CD14-positive monocyte (primary cell): ENCODE measurements at regions not wholly inside any gene's neighbourhood (a gene's known extent, or its start where the extent isn't known, plus 50 kb on each side); places are given as distances from the start of the nearest gene placed in this dataset.

Source experiments
- DNase-seq, 3 donors: peaks; one replicate each; pipeline ENCODE4 v3.0.0-alpha.2; 2011 to 2022
- H2AFZ ChIP-seq: 2 replicates; pipeline ENCODE4 v1.6.0; 2012; ENCODE audit warnings: mild to moderate bottlenecking, low read depth, low read length, inconsistent platforms; ENCODE audit not compliant: insufficient read depth, poor library complexity, severe bottlenecking
- H3K27ac ChIP-seq, 2 donors: 1 replicate in 1 of 2; 2 replicates in 1 of 2; pipeline ENCODE4 v1.5.1; 2012 to 2013; ENCODE audit warnings: low read length in 2 of 2, control low read depth in 1 of 2, inconsistent platforms in 1 of 2, low read depth in 1 of 2, mild to moderate bottlenecking in 1 of 2
- H3K27me3 ChIP-seq, 2 donors: one replicate each; pipeline versions ENCODE4 v1.6.0 to v1.6.1; 2011 to 2013; ENCODE audit warnings: low read length in 2 of 2; ENCODE audit not compliant: control insufficient read depth in 2 of 2, insufficient read depth in 2 of 2
- H3K36me3 ChIP-seq, 2 donors: replicated peaks in 1 of 2; 1 replicate in 1 of 2; 2 replicates in 1 of 2; pipeline versions ENCODE4 v1.5.1 to v1.6.1; 2012 to 2013; ENCODE audit warnings: low read length in 2 of 2, control low read depth in 1 of 2, inconsistent platforms in 1 of 2, mild to moderate bottlenecking in 1 of 2; ENCODE audit not compliant: insufficient read depth in 2 of 2, control insufficient read depth in 1 of 2
- H3K4me1 ChIP-seq, 2 donors: 1 replicate in 1 of 2; 2 replicates in 1 of 2; pipeline versions ENCODE4 v1.5.1 to v1.6.1; 2012 to 2013; ENCODE audit warnings: low read length in 2 of 2, control low read depth in 1 of 2, inconsistent platforms in 1 of 2, mild to moderate bottlenecking in 1 of 2, moderate library complexity in 1 of 2; ENCODE audit not compliant: insufficient read depth in 2 of 2, control insufficient read depth in 1 of 2
- H3K4me2 ChIP-seq: replicated peaks from 2 replicates; pipeline ENCODE3; 2012; ENCODE audit warnings: low read length, moderate library complexity, mild to moderate bottlenecking; ENCODE audit not compliant: poor library complexity, severe bottlenecking; ENCODE audit errors: extremely low read depth
- H3K4me3 ChIP-seq, 3 experiments: fragments of 200-600 bp in 1 of 3; sonication (generic) in 1 of 3; replicated peaks in 1 of 3; 1 replicate in 2 of 3; 2 replicates in 1 of 3; pipeline ENCODE4 v1.5.1; 2011 to 2013; ENCODE audit warnings: low read length in 3 of 3, mild to moderate bottlenecking in 3 of 3, control low read depth in 2 of 3, low read depth in 2 of 3, inconsistent platforms in 1 of 3, moderate library complexity in 1 of 3
- H3K79me2 ChIP-seq: 2 replicates; pipeline ENCODE4 v1.6.0; 2012; ENCODE audit warnings: mild to moderate bottlenecking, control low read depth, inconsistent platforms, low read length, moderate library complexity; ENCODE audit not compliant: insufficient read depth
- H3K9ac ChIP-seq: 2 replicates; pipeline ENCODE4 v1.6.0; 2017; ENCODE audit warnings: low read length, mild to moderate bottlenecking; ENCODE audit not compliant: insufficient read depth, poor library complexity, severe bottlenecking
- H3K9me3 ChIP-seq, 2 donors: replicated peaks in 1 of 2; 1 replicate in 1 of 2; 2 replicates in 1 of 2; pipeline versions ENCODE4 v1.5.1 to v1.6.1; 2012 to 2013; ENCODE audit warnings: low read length in 2 of 2, control low read depth in 1 of 2; ENCODE audit not compliant: control insufficient read depth in 1 of 2, insufficient read depth in 1 of 2
- H4K20me1 ChIP-seq: 2 replicates; pipeline ENCODE4 v1.6.0; 2012; ENCODE audit warnings: mild to moderate bottlenecking, low read length, control low read depth, moderate library complexity; ENCODE audit not compliant: insufficient read depth
- H3K27ac Mint-ChIP-seq, 7 donors: one replicate each; pipeline ENCODE4 v1.8.0; 2020; ENCODE audit warnings: mild to moderate bottlenecking in 7 of 7, mixed read lengths in 7 of 7, moderate library complexity in 6 of 7, inconsistent platforms in 2 of 7
- H3K27me3 Mint-ChIP-seq, 3 donors: one replicate each; pipeline ENCODE4 v1.8.0; 2021 to 2022; ENCODE audit warnings: low read depth in 3 of 3, mild to moderate bottlenecking in 3 of 3, mixed read lengths in 3 of 3, moderate library complexity in 3 of 3, inconsistent platforms in 1 of 3
- H3K36me3 Mint-ChIP-seq, 2 donors: one replicate each; pipeline ENCODE4 v1.8.0; 2020; ENCODE audit warnings: mixed read lengths in 2 of 2, inconsistent platforms in 1 of 2, mild to moderate bottlenecking in 1 of 2
- H3K4me1 Mint-ChIP-seq: one replicate; pipeline ENCODE4 v1.8.0; 2020; ENCODE audit warnings: mild to moderate bottlenecking, mixed read lengths
- H3K4me3 Mint-ChIP-seq, 2 donors: one replicate each; pipeline ENCODE4 v1.8.0; 2020; ENCODE audit warnings: mild to moderate bottlenecking in 2 of 2, mixed read lengths in 2 of 2, moderate library complexity in 1 of 2
- H3K9me3 Mint-ChIP-seq, 7 donors: one replicate each; pipeline ENCODE4 v1.8.0; 2020 to 2022; ENCODE audit warnings: mixed read lengths in 7 of 7, mild to moderate bottlenecking in 6 of 7, moderate library complexity in 6 of 7, inconsistent platforms in 2 of 7
- WGBS: methylation state at CpG from one replicate; pipeline ENCODE4 v1.1.5; 2013; ENCODE audit warnings: missing lambda C conversion rate; ENCODE audit not compliant: insufficient coverage; 5-methylcytosine and 5-hydroxymethylcytosine counted together
- intact Hi-C, 2 donors: fragments of 100-400 bp; cut with micrococcal nuclease; formaldehyde crosslinking; loops; one replicate each; pipeline versions ENCODE4 v1.15.0 to v1.15.1; 2023
- TF ChIP-seq, protein P1 (sequence below): fragments of 200-600 bp; IDR thresholded peaks from one replicate; pipeline ENCODE4 v1.8.0; 2022; ENCODE audit warnings: antibody characterized with exemption, mild to moderate bottlenecking

DNA sequence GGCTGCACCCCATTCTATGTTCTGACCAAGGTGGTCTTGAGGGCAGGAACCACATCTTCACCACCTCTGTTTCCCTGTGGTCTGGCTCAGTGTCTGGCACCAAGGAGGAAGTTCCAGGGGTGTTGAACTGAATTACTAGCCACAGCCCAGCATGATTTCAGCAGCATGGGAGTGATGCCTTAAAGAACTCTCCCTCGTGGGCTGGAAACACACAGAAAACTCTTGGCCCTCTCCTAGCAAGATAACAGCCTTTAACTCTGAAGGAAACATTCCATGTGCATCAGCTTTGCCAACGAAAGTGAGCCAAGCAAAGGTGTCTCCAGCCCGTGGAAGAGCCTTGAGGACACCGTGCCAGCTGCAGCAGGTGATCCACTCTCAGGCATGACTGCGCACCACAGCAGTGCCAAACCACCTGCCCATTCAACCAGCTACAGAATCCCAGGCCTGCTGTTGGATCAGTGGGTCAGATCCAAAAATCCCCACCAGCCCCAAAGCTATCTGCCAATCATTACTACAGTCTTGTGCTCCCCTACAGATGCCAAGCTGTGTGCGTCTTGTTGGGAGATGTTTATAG is 124.8 kb downstream of the TTC32 start:
- Histone ChIP-seq H4K20me1 (no peaks in the 10 kb centered on the region), H3K27ac (no peak overlapping the region), H3K9me3 (no peaks in the 10 kb centered on the region), H3K4me1 (no peaks in the 10 kb centered on the region), H3K79me2 (no peaks in the 10 kb centered on the region), H2AFZ (no peak overlapping the region), H3K36me3 (no peaks in the 10 kb centered on the region), H3K27me3 (no peaks in the 10 kb centered on the region), H3K4me3 (no peak overlapping the region), H3K4me2 (no peak overlapping the region), H3K9ac (no peak overlapping the region)
- no peaks in the 10 kb centered on the region for H3K36me3 Mint-ChIP-seq
- WGBS: 89% methylated on average over 5 of the region's 6 CpGs
- no peak overlapping the region for H3K4me3 Mint-ChIP-seq
- intact Hi-C loops: no loop called here
- H3K27me3 Mint-ChIP-seq: peaks cover 2 to 10% (median 6%) of the 10 kb centered on the region in 3 donors
- TF ChIP-seq, protein P1, sequence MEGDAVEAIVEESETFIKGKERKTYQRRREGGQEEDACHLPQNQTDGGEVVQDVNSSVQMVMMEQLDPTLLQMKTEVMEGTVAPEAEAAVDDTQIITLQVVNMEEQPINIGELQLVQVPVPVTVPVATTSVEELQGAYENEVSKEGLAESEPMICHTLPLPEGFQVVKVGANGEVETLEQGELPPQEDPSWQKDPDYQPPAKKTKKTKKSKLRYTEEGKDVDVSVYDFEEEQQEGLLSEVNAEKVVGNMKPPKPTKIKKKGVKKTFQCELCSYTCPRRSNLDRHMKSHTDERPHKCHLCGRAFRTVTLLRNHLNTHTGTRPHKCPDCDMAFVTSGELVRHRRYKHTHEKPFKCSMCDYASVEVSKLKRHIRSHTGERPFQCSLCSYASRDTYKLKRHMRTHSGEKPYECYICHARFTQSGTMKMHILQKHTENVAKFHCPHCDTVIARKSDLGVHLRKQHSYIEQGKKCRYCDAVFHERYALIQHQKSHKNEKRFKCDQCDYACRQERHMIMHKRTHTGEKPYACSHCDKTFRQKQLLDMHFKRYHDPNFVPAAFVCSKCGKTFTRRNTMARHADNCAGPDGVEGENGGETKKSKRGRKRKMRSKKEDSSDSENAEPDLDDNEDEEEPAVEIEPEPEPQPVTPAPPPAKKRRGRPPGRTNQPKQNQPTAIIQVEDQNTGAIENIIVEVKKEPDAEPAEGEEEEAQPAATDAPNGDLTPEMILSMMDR: no peak
- no peaks in the 10 kb centered on the region for H3K4me1 Mint-ChIP-seq
- H3K9me3 Mint-ChIP-seq: peaks cover 0 to 4% (median 0%) of the 10 kb centered on the region in 7 donors
- no peak overlapping the region for H3K27ac Mint-ChIP-seq
- no peak for DNase-seq

DNA sequence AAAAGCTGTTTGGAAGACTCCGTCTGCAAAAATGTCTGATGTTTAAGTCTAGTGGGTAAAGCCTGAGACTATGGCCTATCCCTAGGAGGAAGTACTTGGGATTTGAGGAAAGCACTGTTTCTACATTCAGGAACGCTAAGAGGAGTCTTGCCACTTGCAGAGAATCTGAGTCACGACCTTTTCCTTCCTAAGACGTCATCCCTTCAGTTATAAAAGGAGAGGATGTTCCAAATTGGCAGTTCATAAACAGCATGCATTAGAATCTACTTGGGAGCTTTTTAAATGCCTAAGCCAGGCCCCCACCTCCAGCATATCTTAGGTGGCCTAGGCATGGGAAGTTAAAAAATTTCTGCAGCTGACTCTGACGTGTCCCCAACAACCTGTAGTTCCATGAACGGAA is 125.9 kb downstream of the TTC32 start:
- Mint-ChIP-seq H3K27me3 (peaks cover 0 to 8% (median 6%) of the 10 kb centered on the region in 3 donors), H3K4me1 (no peaks in the 10 kb centered on the region), H3K36me3 (no peaks in the 10 kb centered on the region), H3K9me3 (peaks cover 0 to 3% (median 0%) of the 10 kb centered on the region in 7 donors), H3K27ac (no peak overlapping the region), H3K4me3 (no peak overlapping the region)
- intact Hi-C loops: no loop called here
- Histone ChIP-seq H3K9me3 (no peaks in the 10 kb centered on the region), H3K9ac (no peak overlapping the region), H3K27ac (no peak overlapping the region), H3K4me2 (no peak overlapping the region), H3K27me3 (no peaks in the 10 kb centered on the region), H2AFZ (no peak overlapping the region), H3K36me3 (no peaks in the 10 kb centered on the region), H4K20me1 (no peaks in the 10 kb centered on the region), H3K4me3 (no peak overlapping the region), H3K4me1 (no peaks in the 10 kb centered on the region), H3K79me2 (no peaks in the 10 kb centered on the region)
- DNase-seq: no peak
- 86% methylated on average over 4 of the region's 6 CpGs for WGBS
- TF ChIP-seq, protein P1: no peak
